ENCODE measurements at regions not wholly inside any gene's neighbourhood (a gene's known extent, or its start where the extent isn't known, plus 50 kb on each side); places are given as distances from the start of the nearest gene placed in this dataset.

DNA sequence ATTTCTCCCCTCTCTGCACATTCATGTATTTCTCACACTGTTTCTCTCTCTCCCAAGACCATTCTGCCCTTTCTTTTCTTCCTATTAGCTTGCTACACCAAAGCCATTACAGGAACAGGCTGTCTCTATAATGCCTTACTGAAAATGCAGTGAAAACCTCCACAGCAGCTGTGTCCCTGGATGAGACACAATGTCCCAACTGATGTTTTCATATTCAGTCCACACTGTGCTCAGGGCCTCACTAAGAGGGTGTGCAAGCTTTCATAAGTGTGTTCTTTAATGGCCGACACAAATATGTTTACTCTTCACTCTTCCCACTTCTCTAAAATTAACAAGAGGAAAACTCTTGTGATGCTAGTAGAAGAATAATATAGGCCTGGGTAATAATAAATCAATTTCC lies 163.4 kb downstream of the KCTD12 start (continued):
- TF ChIP-seq USF2 (IDR thresholded peaks at IDR 0.05; ENCODE audit: borderline replicate concordance, low read depth, low read length), result no peak

DNA sequence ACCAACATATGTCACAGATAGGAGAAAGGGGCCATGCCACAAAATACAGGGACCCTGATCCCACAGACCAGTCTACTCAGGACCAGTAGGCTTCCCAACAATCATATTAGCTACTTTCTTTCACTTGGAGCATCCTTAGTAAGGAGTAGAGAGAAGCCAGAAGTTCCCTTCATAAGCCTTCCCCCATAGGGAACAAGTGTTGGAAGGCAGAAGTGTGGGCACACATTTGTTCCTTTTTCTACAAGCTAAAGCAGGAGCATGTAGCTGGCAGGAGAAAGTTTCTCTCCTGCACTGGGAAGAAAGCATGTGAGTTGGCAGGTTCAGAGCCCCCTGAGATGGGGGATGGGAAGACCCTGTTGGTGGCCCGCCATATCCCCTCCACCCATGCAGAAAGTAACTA lies 165.4 kb downstream of the KCTD12 start:
- 88% methylated on average over 1 of the region's 1 CpG for WGBS (ENCODE audit: low lambda C conversion rate)
- Histone ChIP-seq H3K4me2 (no peak overlapping the region), H3K79me2 (ENCODE audit: insufficient read depth) (no peaks in the 10 kb centered on the region), H3K27ac (ENCODE audit: low read depth in 2 of 2, low read length in 1 of 2) (no peak overlapping the region), H4K20me1 (ENCODE audit: insufficient read depth) (no peaks in the 10 kb centered on the region), H3K36me3 (replicated peaks in 1 of 2; ENCODE audit: control insufficient read depth in 1 of 2, insufficient read depth in 2 of 2, low read length in 1 of 2) (no peaks in the 10 kb centered on the region), H3F3A (replicated peaks; ENCODE audit: insufficient read depth) (peaks cover 24% of the 10 kb centered on the region), H3K4me3 (ENCODE audit: low read depth in 2 of 2, low read length in 1 of 2) (no peak overlapping the region), H3K9me2 (no peaks in the 10 kb centered on the region), H3K27me3 (ENCODE audit: insufficient read depth) (no peaks in the 10 kb centered on the region), H3K4me1 (ENCODE audit: control insufficient read depth in 1 of 2, insufficient read depth in 2 of 2, low read depth in 1 of 2, low read length in 1 of 2) (peaks cover 3 to 36% of the 10 kb centered on the region in 2 experiments), H3K9ac (no peak overlapping the region), H2AFZ (ENCODE audit: low read depth) (no peak overlapping the region), H3K9me3 (no peaks in the 10 kb centered on the region)
- TF ChIP-seq PBX3 (IDR thresholded peaks at IDR 0.05), result no peak
- TF ChIP-seq CTCF (IDR thresholded peaks at IDR 0.05), result no peak
- TF ChIP-seq RAD21 (IDR thresholded peaks at IDR 0.05; ENCODE audit: low read length), result no peak
- no peak for TF ChIP-seq FOSL2 (IDR thresholded peaks at IDR 0.05; ENCODE audit: borderline replicate concordance, low read depth)
- TF ChIP-seq MAX (IDR thresholded peaks at IDR 0.05; ENCODE audit: low read depth), result no peak
- TF ChIP-seq JUND (IDR thresholded peaks at IDR 0.05), result no peak
- TF ChIP-seq RCOR1 (IDR thresholded peaks at IDR 0.05; ENCODE audit: low read length), result no peak
- TF ChIP-seq EP300 (IDR thresholded peaks at IDR 0.05; ENCODE audit: borderline replicate concordance in 1 of 2, low read depth in 1 of 2, low read length in 1 of 2), result no peak
- TF ChIP-seq EZH2phosphoT487 (IDR thresholded peaks at IDR 0.05; ENCODE audit: borderline replicate concordance, low read depth), result no peak
- no peak for TF ChIP-seq SIN3A (IDR thresholded peaks at IDR 0.05; ENCODE audit: borderline replicate concordance, low read depth, low read length)
- TF ChIP-seq MEF2A (IDR thresholded peaks at IDR 0.05; ENCODE audit: borderline replicate concordance, low read depth), result no peak
- TF ChIP-seq NFIC (IDR thresholded peaks at IDR 0.05; ENCODE audit: borderline replicate concordance), result no peak
- no peak for DNase-seq
- ChIA-PET CTCF (interaction anchor here (0.7 kb wide), 1 partner anchor 12 kb away, joined by 3 read pairs; no protein-coding TSS in a partner anchor), POLR2A (no interaction called here)
